Coronary artery (tissue), 2 donors: ENCODE measurements at regions not wholly inside any gene's neighbourhood (a gene's known extent, or its start where the extent isn't known, plus 50 kb on each side); places are given as distances from the start of the nearest gene placed in this dataset.

Experiments used
- DNase-seq: peaks from one replicate; pipeline ENCODE4 v3.0.0-alpha.2; 2017; ENCODE audit warnings: low spot score
- H3K27ac ChIP-seq, 2 donors: fragments of 200-600 bp; sonication (generic); one replicate each; pipeline ENCODE4 v1.5.1; 2016 to 2019
- H3K4me3 ChIP-seq: fragments of 200-600 bp; sonication (generic); 2 replicates; pipeline ENCODE4 v1.5.1; 2016; ENCODE audit warnings: mild to moderate bottlenecking, moderate library complexity
- CTCF ChIP-seq: fragments of 200-600 bp; sonication (generic); IDR thresholded peaks from one replicate; pipeline ENCODE4 v1.5.1; 2019; ENCODE audit warnings: antibody characterized with exemption

GRCh38 chr2:176678571-176678970 is 409.3 kb downstream of the MTX2 start:
- H3K27ac ChIP-seq: no peak overlapping the region
- no peak for DNase-seq

GRCh38 chr2:176679061-176679669 is 409.9 kb downstream of the MTX2 start:
- no peak for TF ChIP-seq CTCF
- no peak overlapping the region for H3K4me3 ChIP-seq
- no peak for DNase-seq
- no peak overlapping the region for H3K27ac ChIP-seq

More at GRCh38 chr2:176678571-176678970, 409.3 kb downstream of the MTX2 start:
- H3K4me3 ChIP-seq: no peak overlapping the region
- no peak for TF ChIP-seq CTCF

- no peak for TF ChIP-seq CTCF
- Histone ChIP-seq H3K27ac (no peak overlapping the region), H3K4me3 (no peak overlapping the region)
- no peak for DNase-seq
Measured at GRCh38 chr2:176680916-176681516, 411.8 kb downstream of the MTX2 start.

- H3K27ac ChIP-seq: no peak overlapping the region
- no peak for DNase-seq
Measured at GRCh38 chr2:176681584-176682115, 412.4 kb downstream of the MTX2 start.

GRCh38 chr2:176682278-176682677 is 413.0 kb downstream of the MTX2 start:
- no peak for DNase-seq
- Histone ChIP-seq H3K4me3 (no peak overlapping the region), H3K27ac (no peak overlapping the region)
- no peak for TF ChIP-seq CTCF

More at GRCh38 chr2:176681584-176682115, 412.4 kb downstream of the MTX2 start:
- H3K4me3 ChIP-seq: no peak overlapping the region
- TF ChIP-seq CTCF: no peak

- no peak for DNase-seq
- Histone ChIP-seq H3K4me3 (no peak overlapping the region), H3K27ac (no peak overlapping the region)
- no peak for TF ChIP-seq CTCF
Measured at GRCh38 chr2:176683618-176684111, 414.4 kb downstream of the MTX2 start.

GRCh38 chr2:176685908-176686307 is 416.7 kb downstream of the MTX2 start:
- no peak for TF ChIP-seq CTCF

More at GRCh38 chr2:176685908-176686307, 416.7 kb downstream of the MTX2 start:
- DNase-seq: no peak
- no peak overlapping the region for H3K27ac ChIP-seq
- no peak overlapping the region for H3K4me3 ChIP-seq
